H1 (cell line): ENCODE measurements at regions not wholly inside any gene's neighbourhood (a gene's known extent, or its start where the extent isn't known, plus 50 kb on each side); places are given as distances from the start of the nearest gene placed in this dataset.

Experiments used
- CEBPB ChIP-seq: IDR thresholded peaks from 2 replicates; pipeline ENCODE4 v1.6.1; 2012; ENCODE audit warnings: low read depth, low read length
- ZNF274 ChIP-seq: IDR thresholded peaks from 2 replicates; pipeline ENCODE4 v1.7.0; 2012; ENCODE audit warnings: low read length, borderline replicate concordance; ENCODE audit errors: extremely low read depth

DNA sequence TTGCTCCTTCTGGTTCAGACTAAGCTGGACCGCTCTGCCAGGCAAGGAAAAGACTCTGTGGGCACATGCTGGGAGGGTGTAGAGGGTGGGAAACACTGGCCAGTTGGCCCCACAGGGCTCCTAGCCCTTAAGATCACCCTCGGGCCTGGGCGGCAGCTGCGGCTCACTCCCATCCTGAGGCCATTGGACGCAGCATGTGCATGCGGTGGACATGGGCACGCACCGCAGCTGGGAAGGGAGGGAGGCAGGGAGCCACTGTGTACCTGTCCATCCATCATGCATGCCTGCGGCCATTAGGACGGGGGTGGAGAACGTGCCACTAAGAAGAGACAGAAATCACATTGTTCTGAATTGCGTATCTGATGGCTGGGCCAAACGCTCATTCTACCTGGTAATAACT is 140.1 kb upstream of the THBS2 start:
- TF ChIP-seq ZNF274 (no peak), CEBPB (no peak)
